HEK293T (cell line): ENCODE measurements at regions not wholly inside any gene's neighbourhood (a gene's known extent, or its start where the extent isn't known, plus 50 kb on each side); places are given as distances from the start of the nearest gene placed in this dataset.

Experiments used
- CTCF ChIA-PET: fragments of 350-600 bp; formaldehyde crosslinking; extraction: SDS; loops from one replicate; lab custom pipeline; 2021; ENCODE audit warnings: antibody characterized with exemption, inconsistent platforms; lab: Yijun Ruan, JAX
- POLR2A ChIA-PET: fragments of 350-600 bp; formaldehyde crosslinking; extraction: SDS; loops from one replicate; lab custom pipeline; 2020; ENCODE audit warnings: antibody characterized with exemption, inconsistent platforms; lab: Yijun Ruan, JAX
- DNase-seq: peaks from one replicate; pipeline ENCODE4 v3.0.0; 2012; ENCODE audit warnings: mixed read lengths; ENCODE audit errors: extremely low spot score
- ARNT ChIP-seq: fragments of 450-650 bp; IDR thresholded peaks from 2 replicates; pipeline ENCODE4 v1.6.1; 2017; ENCODE audit warnings: mild to moderate bottlenecking
- BHLHE40 ChIP-seq: fragments of 450-650 bp; IDR thresholded peaks from 2 replicates; pipeline ENCODE4 v1.6.1; 2016; ENCODE audit warnings: mild to moderate bottlenecking, moderate library complexity, borderline replicate concordance
- CTBP1 ChIP-seq: fragments of 450-650 bp; IDR thresholded peaks from 2 replicates; pipeline ENCODE4 v1.6.1; 2016; ENCODE audit warnings: borderline replicate concordance
- ELF4 ChIP-seq: fragments of 450-650 bp; IDR thresholded peaks from 2 replicates; pipeline ENCODE4 v1.6.1; 2017; ENCODE audit warnings: antibody characterized with exemption
- FOXA1 ChIP-seq: fragments of 450-650 bp; IDR thresholded peaks from 2 replicates; pipeline ENCODE4 v1.6.1; 2016; ENCODE audit warnings: mild to moderate bottlenecking
- FOXK2 ChIP-seq: fragments of 450-650 bp; IDR thresholded peaks from 2 replicates; pipeline ENCODE4 v1.6.1; 2016; ENCODE audit warnings: mild to moderate bottlenecking
- FOXM1 ChIP-seq: fragments of 450-650 bp; IDR thresholded peaks from 2 replicates; pipeline ENCODE4 v1.6.1; 2017; ENCODE audit warnings: mild to moderate bottlenecking, borderline replicate concordance
- HDGF ChIP-seq: fragments of 450-650 bp; IDR thresholded peaks from 2 replicates; pipeline ENCODE4 v1.6.1; 2017; ENCODE audit warnings: antibody characterized with exemption, borderline replicate concordance
- L3MBTL2 ChIP-seq: fragments of 450-650 bp; conservative IDR thresholded peaks from 2 replicates; pipeline ENCODE4 v1.6.1; 2016; ENCODE audit warnings: mild to moderate bottlenecking
- LEF1 ChIP-seq: fragments of 450-650 bp; IDR thresholded peaks from 2 replicates; pipeline ENCODE4 v1.6.1; 2017; ENCODE audit warnings: mild to moderate bottlenecking, borderline replicate concordance
- NFRKB ChIP-seq: fragments of 450-650 bp; IDR thresholded peaks from 2 replicates; pipeline ENCODE4 v1.6.1; 2016; ENCODE audit warnings: mild to moderate bottlenecking, moderate library complexity
- SP1 ChIP-seq: fragments of 450-650 bp; IDR thresholded peaks from 2 replicates; pipeline ENCODE4 v1.6.1; 2017
- SUZ12 ChIP-seq: fragments of 450-650 bp; IDR thresholded peaks from 2 replicates; pipeline ENCODE4 v1.6.1; 2016; ENCODE audit warnings: mild to moderate bottlenecking
- TARDBP ChIP-seq: fragments of 450-650 bp; IDR thresholded peaks from 2 replicates; pipeline ENCODE4 v1.6.1; 2016
- ZNF384 ChIP-seq: fragments of 450-650 bp; IDR thresholded peaks from 2 replicates; pipeline ENCODE4 v1.6.1; 2016
- TF ChIP-seq, protein P1 (sequence below): fragments of 450-650 bp; IDR thresholded peaks from 2 replicates; pipeline ENCODE4 v1.6.1; 2016

DNA sequence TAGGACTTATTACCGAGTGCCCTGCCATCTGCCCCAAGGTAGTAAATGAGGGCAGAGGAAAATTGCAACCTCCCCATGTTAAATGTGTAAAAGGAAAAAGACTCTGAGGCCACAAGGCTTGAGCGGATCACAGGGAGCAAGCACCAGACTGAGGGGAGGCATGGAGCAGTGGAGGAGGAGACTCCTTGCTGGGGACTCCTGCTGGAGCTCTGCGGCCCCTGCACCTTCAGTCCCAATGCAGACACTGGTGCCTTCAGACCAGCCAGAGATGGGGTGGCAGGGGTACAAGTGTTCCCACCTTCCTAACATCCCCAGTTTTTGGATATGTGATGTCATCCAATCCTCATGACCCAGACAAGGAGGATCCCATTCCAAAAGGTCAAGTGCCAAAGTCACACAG, 128.4 kb upstream of the NGF start:
- POLR2A ChIA-PET, result no interaction called here
- peak; percentile 42 for DNase-seq
- no peak for TF ChIP-seq ARNT
- TF ChIP-seq SP1, result no peak
- no peak for TF ChIP-seq NFRKB
- CTCF ChIA-PET, result interaction anchor here (0.9 to 1.4 kb wide), 6 partner anchors 9 to 329 kb away, joined by 3 to 4 read pairs (median 3); no protein-coding TSS in a partner anchor

DNA sequence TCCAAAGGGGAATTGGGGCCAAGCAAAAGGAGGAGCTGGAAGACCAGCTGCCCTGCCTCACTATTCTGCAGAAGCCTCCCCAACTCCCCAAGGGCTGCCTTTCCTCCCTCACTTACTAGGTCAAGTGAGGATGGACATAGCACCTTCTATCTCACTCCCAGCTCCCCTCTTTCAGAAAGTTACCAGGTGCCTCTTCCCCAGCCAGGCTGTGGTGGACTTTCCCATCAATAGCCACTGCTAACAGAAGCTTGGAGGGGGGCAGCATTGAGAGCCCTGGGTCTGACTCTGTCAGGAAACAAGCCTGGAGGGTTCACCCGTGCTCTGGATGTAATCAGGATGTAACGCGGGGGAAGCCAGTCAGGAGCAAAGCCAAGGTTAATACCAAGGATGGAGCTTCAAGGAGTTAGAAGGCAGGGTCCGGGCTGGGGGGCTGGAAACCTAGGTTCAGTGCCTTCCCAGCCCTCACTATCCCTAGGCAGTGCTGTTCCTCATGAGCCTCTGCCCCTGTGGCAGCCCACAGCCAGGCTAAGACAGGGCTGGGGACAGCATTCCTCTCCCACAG, 127.8 kb upstream of the NGF start:
- TF ChIP-seq ZNF384 (no peak), FOXK2 (no peak), HDGF (no peak), ELF4 (no peak), ARNT (no peak), FOXA1 (no peak), L3MBTL2 (no peak), CTBP1 (no peak), FOXM1 (no peak)
- TF ChIP-seq, protein P1, sequence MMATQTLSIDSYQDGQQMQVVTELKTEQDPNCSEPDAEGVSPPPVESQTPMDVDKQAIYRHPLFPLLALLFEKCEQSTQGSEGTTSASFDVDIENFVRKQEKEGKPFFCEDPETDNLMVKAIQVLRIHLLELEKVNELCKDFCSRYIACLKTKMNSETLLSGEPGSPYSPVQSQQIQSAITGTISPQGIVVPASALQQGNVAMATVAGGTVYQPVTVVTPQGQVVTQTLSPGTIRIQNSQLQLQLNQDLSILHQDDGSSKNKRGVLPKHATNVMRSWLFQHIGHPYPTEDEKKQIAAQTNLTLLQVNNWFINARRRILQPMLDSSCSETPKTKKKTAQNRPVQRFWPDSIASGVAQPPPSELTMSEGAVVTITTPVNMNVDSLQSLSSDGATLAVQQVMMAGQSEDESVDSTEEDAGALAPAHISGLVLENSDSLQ, result no peak
- CTCF ChIA-PET, result interaction anchor here (0.9 to 1.4 kb wide), 6 partner anchors 8 to 328 kb away, joined by 3 to 4 read pairs (median 3); no protein-coding TSS in a partner anchor
- POLR2A ChIA-PET, result no interaction called here
- no peak for DNase-seq

DNA sequence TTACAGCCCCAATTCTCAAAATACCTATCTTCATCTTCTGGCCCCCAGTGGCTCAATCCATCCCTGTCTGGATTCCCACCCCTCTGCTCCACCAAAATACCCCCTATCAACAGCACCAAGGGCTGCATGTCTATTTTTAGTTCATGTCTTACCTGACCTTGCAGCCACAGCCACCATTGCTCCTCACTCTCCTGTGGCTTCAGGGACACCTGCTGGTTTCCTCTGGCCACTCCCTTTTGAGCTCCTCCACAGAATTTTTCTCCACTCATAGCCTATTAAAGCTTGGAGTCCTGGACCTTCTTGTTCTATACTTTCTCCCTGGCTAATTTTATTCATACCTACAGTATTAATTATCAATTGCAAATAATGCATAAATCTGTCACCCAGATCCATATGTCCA, 125.3 kb upstream of the NGF start:
- CTCF ChIA-PET, result interaction anchor here (1.0 kb wide), 1 partner anchor 325 kb away, joined by 6 read pairs; no protein-coding TSS in a partner anchor
- DNase-seq, result no peak
- POLR2A ChIA-PET, result no interaction called here
- TF ChIP-seq L3MBTL2 (no peak), NFRKB (no peak), FOXM1 (no peak), ARNT (no peak), ZNF384 (no peak), CTBP1 (no peak), FOXK2 (no peak), TARDBP (no peak), FOXA1 (no peak), LEF1 (no peak), ELF4 (no peak), BHLHE40 (no peak), HDGF (no peak), SP1 (no peak), SUZ12 (no peak)
- TF ChIP-seq, protein P1, result no peak

DNA sequence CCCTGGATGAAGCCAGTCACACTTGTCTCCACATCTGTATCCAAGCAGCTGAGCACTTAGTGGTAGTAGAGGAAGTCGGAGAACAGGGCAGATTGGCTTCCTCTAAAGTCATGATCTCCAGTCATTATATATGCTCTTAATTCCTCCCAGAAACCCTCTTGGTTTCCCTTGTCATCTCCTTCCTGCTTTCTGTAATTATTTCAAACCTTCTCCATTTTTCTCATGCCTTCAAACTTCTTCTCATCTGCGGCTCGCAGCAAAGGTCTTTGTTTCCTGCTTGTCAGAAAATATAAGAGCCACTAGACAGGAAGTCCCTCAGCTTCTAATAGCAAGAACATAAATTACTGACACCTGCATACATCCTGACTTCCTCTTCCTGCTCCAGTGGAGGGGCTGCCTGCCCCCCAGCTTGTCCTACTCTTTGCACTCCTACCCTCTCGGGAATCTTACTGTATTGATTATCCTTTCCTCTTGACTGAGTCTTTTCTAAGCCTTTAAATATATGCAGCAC, 124.6 kb upstream of the NGF start:
- POLR2A ChIA-PET, result interaction anchor here (0.8 kb wide), 1 partner anchor 182 kb away, joined by 3 read pairs; no protein-coding TSS in a partner anchor
- no peak for DNase-seq
- CTCF ChIA-PET, result interaction anchor here (1.1 kb wide), 1 partner anchor 315 kb away, joined by 4 read pairs; no protein-coding TSS in a partner anchor
- TF ChIP-seq ARNT, result no peak
- no peak for TF ChIP-seq CTBP1

DNA sequence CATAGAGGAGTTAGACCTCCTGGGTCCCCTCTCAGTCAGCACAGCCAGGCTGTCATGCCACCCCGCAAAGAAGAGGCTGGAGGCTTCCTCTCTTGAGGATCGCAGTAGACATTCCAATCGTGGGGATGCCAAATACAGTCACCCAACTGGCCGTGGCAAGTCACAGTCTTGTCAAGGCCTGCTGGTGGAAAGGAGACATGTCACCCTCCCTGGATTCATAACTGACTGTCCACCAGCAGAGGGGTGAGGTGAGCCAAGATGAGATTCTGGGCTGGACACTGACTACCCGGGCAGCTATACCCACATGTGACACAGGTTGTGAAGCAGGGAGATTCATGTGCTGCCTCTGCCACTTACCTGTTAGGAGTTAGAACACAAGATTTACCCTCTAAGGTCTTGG, 123.5 kb upstream of the NGF start:
- no peak for TF ChIP-seq BHLHE40
- TF ChIP-seq ZNF384, result no peak
- TF ChIP-seq NFRKB, result no peak
- no peak for TF ChIP-seq LEF1
- TF ChIP-seq TARDBP, result no peak
- no peak for TF ChIP-seq ELF4
- no peak for TF ChIP-seq HDGF
- TF ChIP-seq SUZ12, result no peak
- no peak for TF ChIP-seq CTBP1
- ChIA-PET CTCF (interaction anchor here (1.1 to 1.6 kb wide), 3 partner anchors 8 to 322 kb away, joined by 4 to 5 read pairs (median 4); no protein-coding TSS in a partner anchor), POLR2A (no interaction called here)
- DNase-seq, result no peak

DNA sequence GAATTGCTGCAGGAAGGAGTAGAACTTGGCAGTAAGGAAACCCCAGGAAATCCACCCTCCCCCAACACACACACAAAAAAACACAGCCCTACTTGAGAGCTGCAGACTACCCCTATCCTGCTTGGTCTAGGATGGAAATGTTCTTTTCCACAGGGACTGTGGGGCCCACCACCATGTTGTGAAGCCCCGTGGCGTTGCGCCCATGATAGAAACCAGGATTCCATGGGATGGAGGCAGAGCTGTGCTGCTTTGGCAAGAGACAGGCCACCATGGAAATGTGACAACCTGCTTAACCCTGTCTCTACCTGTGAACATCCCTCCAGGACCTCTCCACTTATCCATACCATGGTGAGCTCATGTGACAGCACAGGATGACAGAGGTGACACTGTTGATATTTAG, 121.1 kb upstream of the NGF start:
- TF ChIP-seq, protein P1, result no peak
- TF ChIP-seq ZNF384 (no peak), FOXK2 (no peak), BHLHE40 (no peak), ARNT (no peak)
- DNase-seq, result no peak
- ChIA-PET CTCF (interaction anchor here (0.7 to 2.2 kb wide), 2 partner anchors 10 to 142 kb away, joined by 3 to 9 read pairs; no protein-coding TSS in a partner anchor), POLR2A (no interaction called here)
